ENCODE measurements at regions not wholly inside any gene's neighbourhood (a gene's known extent, or its start where the extent isn't known, plus 50 kb on each side); places are given as distances from the start of the nearest gene placed in this dataset.

DNA sequence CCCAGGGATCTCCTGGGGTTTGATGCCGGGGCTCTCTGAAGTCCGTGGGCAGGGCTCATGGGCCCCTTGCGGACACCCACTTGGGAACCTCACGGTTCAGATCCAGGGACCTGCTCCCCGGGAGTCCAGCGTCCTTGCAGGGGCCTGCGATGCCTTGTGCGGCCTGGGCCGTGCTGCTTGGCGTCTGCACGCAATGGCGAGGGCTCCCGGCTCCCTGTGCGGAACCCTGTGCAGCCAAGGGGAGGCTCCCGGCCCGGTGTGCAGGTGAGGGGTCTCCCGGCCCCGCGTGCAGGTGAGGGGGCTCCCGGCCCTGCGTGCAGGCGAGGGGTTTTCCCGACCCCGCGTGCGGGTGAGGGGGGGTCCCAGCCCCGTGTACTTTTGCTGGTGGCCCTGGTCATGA is 146.7 kb downstream of the DNAJB6 start:
- Histone ChIP-seq H3K36me3 (ENCODE audit: control insufficient read depth in 1 of 2, insufficient read depth in 2 of 2, low read depth in 1 of 2, low read length in 2 of 2) (no peaks in the 10 kb centered on the region), H3K27ac (ENCODE audit: low read length, poor library complexity, severe bottlenecking) (no peak overlapping the region), H4K8ac (ENCODE audit: low read length) (no peak overlapping the region), H2BK12ac (ENCODE audit: low read length in 2 of 2) (no peak overlapping the region), H3K18ac (ENCODE audit: low read depth in 1 of 2, low read length in 2 of 2) (no peak overlapping the region), H4K91ac (ENCODE audit: low read length) (no peak overlapping the region), H3K4me3 (ENCODE audit: insufficient read depth in 1 of 2, low read depth in 1 of 2, low read length in 2 of 2) (no peak overlapping the region), H2BK15ac (ENCODE audit: low read depth, poor library complexity, severe bottlenecking) (no peak overlapping the region), H3K4ac (ENCODE audit: low read depth in 1 of 2, low read length in 2 of 2) (no peak overlapping the region), H3K79me1 (replicated peaks; ENCODE audit: low read length, poor library complexity, severe bottlenecking) (no peaks in the 10 kb centered on the region), H3K9ac (ENCODE audit: low read length) (no peak overlapping the region), H3K4me1 (ENCODE audit: control insufficient read depth, insufficient read depth, low read depth, low read length) (no peaks in the 10 kb centered on the region), H2AK5ac (ENCODE audit: low read length, severe bottlenecking) (no peak overlapping the region), H2AFZ (ENCODE audit: low read depth, low read length) (no peak overlapping the region), H2BK5ac (ENCODE audit: low read depth, low read length, poor library complexity, severe bottlenecking) (no peak overlapping the region), H3K9me3 (ENCODE audit: control insufficient read depth, low read length) (no peaks in the 10 kb centered on the region), H3K14ac (ENCODE audit: low read length in 2 of 2) (no peak overlapping the region), H2BK120ac (ENCODE audit: low read depth, low read length) (no peak overlapping the region), H3K4me2 (ENCODE audit: low read length, poor library complexity, severe bottlenecking) (no peak overlapping the region), H3K23ac (ENCODE audit: low read length in 2 of 2) (no peak overlapping the region), H3K27me3 (ENCODE audit: control insufficient read depth in 1 of 2, insufficient read depth in 1 of 2, low read length in 2 of 2) (peaks cover 0 to 3% of the 10 kb centered on the region in 2 experiments)
- DNase-seq: no peak
- WGBS: 81% methylated on average over 27 of the region's 27 CpGs

DNA sequence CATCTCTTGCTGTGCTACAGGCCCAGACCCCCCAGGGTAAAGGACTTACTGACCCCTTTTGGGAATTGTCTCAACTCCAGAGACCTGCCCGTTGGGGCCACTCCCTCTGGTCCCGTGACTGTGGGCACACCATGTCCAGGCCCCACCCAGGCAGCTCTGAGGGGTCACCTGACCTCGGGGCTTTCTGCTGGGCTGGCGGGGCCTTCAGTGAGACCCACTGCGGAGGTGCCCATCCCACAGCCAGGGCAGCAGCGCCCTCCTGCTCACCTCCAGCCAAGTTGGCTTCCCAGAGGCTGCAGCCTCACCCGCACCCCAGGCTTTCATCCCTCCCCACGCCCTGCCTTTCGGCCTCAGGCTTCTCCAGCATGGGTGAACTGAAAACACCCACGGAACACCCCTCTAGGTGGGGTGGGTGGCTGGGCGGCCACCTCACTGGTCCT is 147.2 kb downstream of the DNAJB6 start:
- Histone ChIP-seq H3K27ac (ENCODE audit: low read length, poor library complexity, severe bottlenecking) (no peak overlapping the region), H3K18ac (ENCODE audit: low read depth in 1 of 2, low read length in 2 of 2) (no peak overlapping the region), H2BK12ac (ENCODE audit: low read length in 2 of 2) (no peak overlapping the region), H2BK15ac (ENCODE audit: low read depth, poor library complexity, severe bottlenecking) (no peak overlapping the region), H3K79me1 (replicated peaks; ENCODE audit: low read length, poor library complexity, severe bottlenecking) (no peaks in the 10 kb centered on the region), H3K4me3 (ENCODE audit: insufficient read depth in 1 of 2, low read depth in 1 of 2, low read length in 2 of 2) (no peak overlapping the region), H3K4ac (ENCODE audit: low read depth in 1 of 2, low read length in 2 of 2) (no peak overlapping the region), H3K27me3 (ENCODE audit: control insufficient read depth in 1 of 2, insufficient read depth in 1 of 2, low read length in 2 of 2) (peaks cover 0 to 3% of the 10 kb centered on the region in 2 experiments), H3K23ac (ENCODE audit: low read length in 2 of 2) (no peak overlapping the region), H3K9me3 (ENCODE audit: control insufficient read depth, low read length) (no peaks in the 10 kb centered on the region), H2AFZ (ENCODE audit: low read depth, low read length) (no peak overlapping the region), H3K4me1 (ENCODE audit: control insufficient read depth, insufficient read depth, low read depth, low read length) (no peaks in the 10 kb centered on the region), H4K8ac (ENCODE audit: low read length) (no peak overlapping the region), H2AK5ac (ENCODE audit: low read length, severe bottlenecking) (no peak overlapping the region), H4K91ac (ENCODE audit: low read length) (no peak overlapping the region), H3K14ac (ENCODE audit: low read length in 2 of 2) (no peak overlapping the region), H2BK5ac (ENCODE audit: low read depth, low read length, poor library complexity, severe bottlenecking) (no peak overlapping the region), H3K4me2 (ENCODE audit: low read length, poor library complexity, severe bottlenecking) (no peak overlapping the region), H3K9ac (ENCODE audit: low read length) (no peak overlapping the region), H3K36me3 (ENCODE audit: control insufficient read depth in 1 of 2, insufficient read depth in 2 of 2, low read depth in 1 of 2, low read length in 2 of 2) (no peaks in the 10 kb centered on the region), H2BK120ac (ENCODE audit: low read depth, low read length) (no peak overlapping the region)
- DNase-seq: no peak
- 88% methylated on average over 11 of the region's 11 CpGs for whole genome bisulfite sequencing

GRCh38 chr7:157484411-157485081 is 147.7 kb downstream of the DNAJB6 start:
- H3K36me3 ChIP-seq (ENCODE audit: control insufficient read depth in 1 of 2, insufficient read depth in 2 of 2, low read depth in 1 of 2, low read length in 2 of 2): no peaks in the 10 kb centered on the region
- no peak overlapping the region for H4K8ac ChIP-seq (ENCODE audit: low read length)
- H3K9me3 ChIP-seq (ENCODE audit: control insufficient read depth, low read length): no peaks in the 10 kb centered on the region
- no peak overlapping the region for H4K91ac ChIP-seq (ENCODE audit: low read length)
- no peak overlapping the region for H3K14ac ChIP-seq (ENCODE audit: low read length in 2 of 2)
- WGBS: 90% methylated on average over 28 of the region's 28 CpGs
- no peaks in the 10 kb centered on the region for H3K4me1 ChIP-seq (ENCODE audit: control insufficient read depth, insufficient read depth, low read depth, low read length)
- H2BK12ac ChIP-seq (ENCODE audit: low read length in 2 of 2): no peak overlapping the region
- H3K9ac ChIP-seq (ENCODE audit: low read length): no peak overlapping the region
- no peak overlapping the region for H3K4me2 ChIP-seq (ENCODE audit: low read length, poor library complexity, severe bottlenecking)
- H2BK5ac ChIP-seq (ENCODE audit: low read depth, low read length, poor library complexity, severe bottlenecking): no peak overlapping the region
- no peak overlapping the region for H2BK120ac ChIP-seq (ENCODE audit: low read depth, low read length)
- H3K4ac ChIP-seq (ENCODE audit: low read depth in 1 of 2, low read length in 2 of 2): no peak overlapping the region
- no peak overlapping the region for H2AK5ac ChIP-seq (ENCODE audit: low read length, severe bottlenecking)
- no peak overlapping the region for H3K18ac ChIP-seq (ENCODE audit: low read depth in 1 of 2, low read length in 2 of 2)
- H2BK15ac ChIP-seq (ENCODE audit: low read depth, poor library complexity, severe bottlenecking): no peak overlapping the region
- no peak overlapping the region for H3K23ac ChIP-seq (ENCODE audit: low read length in 2 of 2)
- no peaks in the 10 kb centered on the region for H3K79me1 ChIP-seq (replicated peaks; ENCODE audit: low read length, poor library complexity, severe bottlenecking)
- peaks cover 0 to 3% of the 10 kb centered on the region in 2 experiments for H3K27me3 ChIP-seq (ENCODE audit: control insufficient read depth in 1 of 2, insufficient read depth in 1 of 2, low read length in 2 of 2)
- no peak overlapping the region for H2AFZ ChIP-seq (ENCODE audit: low read depth, low read length)
- no peak for DNase-seq
- H3K27ac ChIP-seq (ENCODE audit: low read length, poor library complexity, severe bottlenecking): no peak overlapping the region
- no peak overlapping the region for H3K4me3 ChIP-seq (ENCODE audit: insufficient read depth in 1 of 2, low read depth in 1 of 2, low read length in 2 of 2)

GRCh38 chr7:157485361-157485831 is 148.6 kb downstream of the DNAJB6 start:
- Histone ChIP-seq H3K18ac (ENCODE audit: low read depth in 1 of 2, low read length in 2 of 2) (no peak overlapping the region), H3K36me3 (ENCODE audit: control insufficient read depth in 1 of 2, insufficient read depth in 2 of 2, low read depth in 1 of 2, low read length in 2 of 2) (no peaks in the 10 kb centered on the region), H4K8ac (ENCODE audit: low read length) (no peak overlapping the region), H3K27me3 (ENCODE audit: control insufficient read depth in 1 of 2, insufficient read depth in 1 of 2, low read length in 2 of 2) (peaks cover 0 to 3% of the 10 kb centered on the region in 2 experiments), H2BK15ac (ENCODE audit: low read depth, poor library complexity, severe bottlenecking) (no peak overlapping the region), H4K91ac (ENCODE audit: low read length) (no peak overlapping the region), H2AFZ (ENCODE audit: low read depth, low read length) (no peak overlapping the region), H3K14ac (ENCODE audit: low read length in 2 of 2) (no peak overlapping the region), H3K27ac (ENCODE audit: low read length, poor library complexity, severe bottlenecking) (no peak overlapping the region), H2BK120ac (ENCODE audit: low read depth, low read length) (no peak overlapping the region), H3K4me1 (ENCODE audit: control insufficient read depth, insufficient read depth, low read depth, low read length) (no peaks in the 10 kb centered on the region), H2BK5ac (ENCODE audit: low read depth, low read length, poor library complexity, severe bottlenecking) (no peak overlapping the region), H3K4me2 (ENCODE audit: low read length, poor library complexity, severe bottlenecking) (no peak overlapping the region), H3K4ac (ENCODE audit: low read depth in 1 of 2, low read length in 2 of 2) (no peak overlapping the region), H3K4me3 (ENCODE audit: insufficient read depth in 1 of 2, low read depth in 1 of 2, low read length in 2 of 2) (no peak overlapping the region), H3K9ac (ENCODE audit: low read length) (no peak overlapping the region), H3K9me3 (ENCODE audit: control insufficient read depth, low read length) (no peaks in the 10 kb centered on the region), H2AK5ac (ENCODE audit: low read length, severe bottlenecking) (no peak overlapping the region), H2BK12ac (ENCODE audit: low read length in 2 of 2) (no peak overlapping the region), H3K23ac (ENCODE audit: low read length in 2 of 2) (no peak overlapping the region), H3K79me1 (replicated peaks; ENCODE audit: low read length, poor library complexity, severe bottlenecking) (no peaks in the 10 kb centered on the region)
- WGBS: 87% methylated on average over 12 of the region's 12 CpGs
- DNase-seq: no peak
